Activated naive CD4-positive, alpha-beta T cell (primary cell): ENCODE measurements at regions not wholly inside any gene's neighbourhood (a gene's known extent, or its start where the extent isn't known, plus 50 kb on each side); places are given as distances from the start of the nearest gene placed in this dataset.
"Not testable (repeated sequence)": the region's sequence is repeated elsewhere in the genome, so short reads cannot be mapped to it uniquely, and the experiment has no call there.

Source experiments
- DNase-seq, 4 experiments: peaks; one replicate each; lab custom pipeline; 2025; lab: John Stamatoyannopoulos, UW

DNA sequence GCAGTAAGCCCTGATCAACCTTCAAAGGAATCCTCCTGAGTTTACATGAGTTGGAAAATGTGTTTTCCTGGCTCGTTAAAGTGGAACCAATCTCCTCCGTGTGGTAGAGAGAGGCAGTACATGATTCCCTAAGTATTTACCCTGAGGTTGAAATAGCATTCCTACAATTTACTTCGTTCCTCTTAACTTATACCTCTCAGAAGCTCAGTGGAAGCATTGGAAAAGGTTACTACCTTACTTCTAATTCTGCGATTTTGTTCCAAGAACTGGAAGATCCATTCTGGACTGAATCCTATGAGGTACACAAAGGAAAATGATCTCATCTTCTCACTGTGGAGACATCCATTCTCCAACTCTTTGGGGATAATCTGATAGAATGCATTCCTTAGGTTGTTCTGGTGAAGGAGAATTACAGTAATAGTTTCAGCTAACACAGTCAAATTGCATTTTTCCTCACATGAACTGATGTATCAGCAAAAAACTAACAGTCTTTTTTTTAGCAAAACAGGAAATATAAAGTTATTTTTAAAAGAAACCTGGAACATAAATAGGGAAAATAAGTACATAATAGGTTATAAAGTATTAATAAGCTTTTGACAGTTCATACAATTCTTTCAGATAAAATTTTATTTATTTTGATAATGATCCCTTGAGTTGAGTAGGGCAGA, 475.6 kb downstream of the PDZRN4 start:
- no peak for DNase-seq

DNA sequence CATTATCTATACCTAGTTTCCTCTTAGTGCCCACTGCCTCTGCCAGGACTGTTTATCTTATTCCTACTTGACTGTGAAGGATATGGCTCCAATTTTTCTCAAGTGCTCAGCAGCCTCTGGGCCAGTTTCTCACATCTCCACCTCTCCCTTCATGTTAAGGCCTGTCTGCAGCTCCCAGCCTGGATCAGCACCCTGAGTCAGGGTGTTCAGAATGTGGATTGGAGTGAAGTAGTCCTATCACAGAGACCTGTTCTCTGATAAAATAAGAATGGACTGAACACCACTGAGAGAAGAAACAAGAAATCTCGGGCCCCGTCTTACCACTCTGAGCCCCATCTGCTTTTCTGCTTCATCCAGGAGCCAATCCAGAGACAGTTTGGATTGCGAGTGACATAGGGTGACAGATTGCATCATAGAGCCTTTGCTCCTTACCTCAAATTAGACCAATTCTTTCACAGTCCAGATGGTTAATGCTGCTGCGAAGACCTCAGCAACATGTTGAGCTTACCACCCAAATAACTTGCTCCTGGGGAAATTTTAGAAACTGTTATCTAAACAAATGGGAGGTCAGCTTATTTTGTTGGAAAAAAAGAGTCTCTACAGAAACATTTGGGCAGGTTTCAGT, 473.1 kb downstream of the PDZRN4 start:
- DNase-seq, result no peak

DNA sequence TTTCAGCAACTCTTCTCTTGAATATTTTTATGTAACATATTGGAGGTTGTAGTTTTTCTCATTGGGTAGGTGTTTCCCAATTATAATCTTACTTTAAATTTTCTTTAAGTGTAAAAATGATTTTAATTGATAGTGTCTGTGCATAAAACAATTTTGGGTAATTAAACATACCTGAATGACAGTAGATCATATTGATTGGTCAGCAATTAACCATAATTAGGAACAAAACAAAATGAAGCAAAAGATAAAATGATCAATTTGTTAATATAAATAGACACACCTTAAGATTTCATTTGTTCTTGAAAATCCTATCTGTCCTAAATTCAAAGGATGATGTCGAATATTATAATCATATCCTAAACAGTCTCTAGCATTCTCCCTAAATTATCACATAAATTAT, 468.3 kb downstream of the PDZRN4 start:
- no peak for DNase-seq

DNA sequence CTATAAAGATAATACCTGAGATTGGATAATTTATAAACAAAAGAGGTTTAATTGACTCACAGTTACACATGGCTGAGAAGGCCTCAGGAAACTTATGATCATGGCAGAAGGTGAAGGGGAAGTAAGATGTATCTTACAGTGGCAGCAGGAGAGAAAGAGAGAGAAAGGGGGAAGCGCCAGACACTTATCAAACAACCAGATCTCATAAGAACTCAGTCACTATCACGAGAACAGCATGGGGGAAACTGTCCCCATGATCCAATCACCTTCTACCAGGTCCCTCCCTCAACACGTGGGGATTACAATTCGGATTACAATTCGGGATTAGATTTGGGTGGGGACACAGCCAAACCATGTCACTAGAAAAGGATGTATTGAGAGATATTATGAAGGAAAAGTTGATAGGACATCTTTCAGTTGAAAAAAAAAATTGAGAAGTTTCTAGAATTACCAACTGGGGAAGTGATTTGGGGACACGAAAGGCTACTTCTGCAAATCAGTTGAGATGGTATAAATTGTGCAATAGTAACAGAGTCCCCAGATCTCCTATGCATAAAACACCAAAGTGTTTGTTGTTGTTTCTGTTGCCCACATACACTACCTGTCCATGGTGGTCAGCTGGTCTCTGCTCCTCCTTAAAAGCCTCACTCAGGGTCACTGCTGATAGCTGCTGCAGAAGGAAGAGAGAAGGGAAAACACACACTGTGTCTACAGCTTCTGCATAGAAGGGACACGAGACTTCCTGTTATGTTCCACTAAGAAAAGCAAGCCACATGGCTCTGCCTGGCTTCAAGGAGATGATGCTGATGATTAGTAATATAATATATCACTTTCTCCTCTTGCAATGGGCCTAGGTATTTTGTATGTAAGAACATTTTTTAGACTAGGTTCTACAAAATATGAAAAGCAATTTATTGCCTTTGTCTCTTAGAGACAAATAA, 465.5 kb downstream of the PDZRN4 start:
- DNase-seq, result no peak

DNA sequence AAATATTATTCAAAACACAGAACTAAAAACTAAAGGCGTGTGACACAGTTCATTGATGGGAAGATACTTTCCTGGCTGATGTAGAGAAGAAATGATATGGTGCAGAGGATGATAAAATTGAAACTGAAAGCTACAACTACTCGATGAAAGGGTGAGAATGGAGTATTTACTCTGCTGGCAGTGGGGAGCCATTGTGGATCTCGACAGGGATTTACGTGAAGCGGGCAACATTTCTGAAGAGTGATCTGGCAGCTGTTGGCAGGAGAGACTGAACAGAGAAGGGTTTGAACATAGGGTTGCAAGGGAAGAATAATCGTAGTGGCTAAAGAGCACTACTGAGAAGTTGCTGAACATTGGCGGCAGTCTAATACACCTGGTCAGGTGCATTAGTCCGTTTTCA, 464.9 kb downstream of the PDZRN4 start:
- DNase-seq, result no peak

DNA sequence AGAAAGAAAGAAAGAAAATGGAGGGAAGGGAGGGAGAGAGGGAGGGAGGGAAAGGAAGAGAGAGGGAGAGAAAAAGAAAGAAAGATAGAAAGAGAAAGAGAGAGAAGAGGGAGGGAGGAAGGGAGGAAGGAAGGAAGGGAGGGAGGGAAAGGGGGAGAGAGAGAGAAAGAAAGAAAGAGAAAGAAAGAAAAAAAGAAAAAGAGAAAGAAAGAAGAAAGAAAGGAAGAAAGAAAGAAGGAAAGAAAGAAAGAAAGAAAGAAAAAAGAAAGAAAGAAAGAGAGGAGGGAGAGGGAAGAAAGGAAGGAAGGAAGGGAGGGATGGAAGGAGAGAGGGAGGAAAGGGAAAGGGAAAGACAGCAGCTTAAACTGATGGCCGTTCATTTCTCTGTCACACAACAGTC, 457.5 kb downstream of the PDZRN4 start:
- no peak for DNase-seq

DNA sequence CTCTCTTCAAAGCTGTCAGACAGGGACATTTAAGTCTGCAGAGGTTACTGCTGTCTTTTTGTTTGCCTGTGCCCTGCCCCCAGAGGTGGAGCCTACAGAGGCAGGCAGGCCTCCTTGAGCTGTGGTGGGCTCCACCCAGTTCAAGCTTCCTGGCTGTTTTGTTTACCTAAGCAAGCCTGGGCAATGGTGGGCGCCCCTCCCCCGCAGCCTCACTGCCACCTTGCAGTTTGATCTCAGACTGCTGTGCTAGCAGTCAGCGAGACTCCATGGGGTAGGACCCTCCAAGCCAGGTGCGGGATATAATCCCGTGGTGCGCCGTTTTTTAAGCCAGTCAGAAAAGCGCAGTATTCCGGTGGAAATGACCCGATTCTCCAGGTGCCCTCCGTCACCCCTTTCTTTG, 454.7 kb downstream of the PDZRN4 start:
- DNase-seq, result not testable (repeated sequence)

DNA sequence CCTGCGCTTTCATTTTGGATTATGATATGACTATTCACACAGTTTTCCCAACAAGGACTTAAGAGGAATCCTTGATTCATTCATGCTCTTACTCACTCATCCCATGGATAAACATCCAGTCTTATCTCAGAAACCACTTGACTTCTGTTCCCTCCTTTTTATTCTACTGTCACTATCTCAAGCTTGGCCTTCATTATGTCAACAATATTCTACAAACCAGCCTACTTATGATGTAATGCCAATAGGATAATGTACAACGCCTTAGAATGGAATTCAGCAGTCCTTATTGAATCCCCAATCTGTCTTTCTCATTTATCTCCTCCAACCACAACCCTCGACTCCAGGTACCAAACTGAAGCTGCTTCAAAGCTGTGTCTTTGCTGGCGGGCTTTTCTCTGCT, 448.5 kb downstream of the PDZRN4 start:
- DNase-seq, result no peak

DNA sequence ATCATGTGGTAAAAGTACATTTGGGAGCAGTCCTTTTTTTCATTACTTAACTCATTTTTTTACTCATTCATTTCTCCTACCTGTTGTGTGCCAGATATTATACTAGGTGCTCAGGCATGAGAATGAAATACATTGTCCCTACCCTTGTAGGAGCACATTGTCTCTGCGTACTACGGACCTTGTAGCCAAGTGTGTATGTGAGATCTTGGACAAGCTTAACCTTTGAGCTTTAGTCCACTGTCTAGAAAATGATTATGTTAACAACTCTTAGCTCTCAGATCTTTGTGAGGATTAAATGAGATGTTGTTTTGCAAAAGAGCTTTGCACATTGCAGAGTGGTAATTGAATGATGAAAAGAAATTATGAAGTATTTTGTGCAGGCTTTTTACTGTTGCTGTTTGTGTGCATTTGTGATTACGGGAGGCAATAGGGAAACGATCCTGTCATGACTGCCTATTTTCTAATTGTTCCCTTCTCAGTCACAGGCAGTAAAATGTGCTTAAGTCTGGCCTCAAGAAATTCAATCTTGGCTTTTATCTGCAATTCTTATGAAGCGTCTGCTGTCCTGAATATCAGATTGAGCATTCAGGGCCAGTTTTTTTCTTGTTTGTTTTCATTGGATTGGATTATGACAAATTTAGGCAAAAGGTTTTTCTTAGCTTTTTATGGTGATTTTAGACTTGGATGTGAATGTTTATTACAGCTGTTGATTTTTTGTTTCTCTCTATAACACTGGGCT, 447.7 kb downstream of the PDZRN4 start:
- no peak for DNase-seq

DNA sequence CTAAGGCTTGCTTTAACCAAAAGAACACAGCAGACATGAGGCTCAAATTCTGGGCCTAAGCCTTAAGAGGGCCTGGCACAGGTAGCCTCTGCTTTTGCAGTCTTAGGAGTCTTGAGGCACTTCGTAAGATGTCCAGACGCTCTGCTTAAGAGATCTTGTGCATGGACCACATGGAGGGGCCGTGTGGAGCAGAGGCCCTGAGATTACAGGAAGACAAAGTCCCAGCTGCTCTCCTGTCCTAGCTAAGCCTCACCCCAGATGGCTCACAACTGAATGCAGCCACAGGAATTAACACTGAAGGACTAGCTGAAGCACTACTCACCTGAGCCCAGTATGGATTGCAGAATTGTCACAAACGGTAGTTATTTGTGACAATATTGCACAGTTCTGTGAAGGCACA, 446.0 kb downstream of the PDZRN4 start:
- DNase-seq, result no peak

DNA sequence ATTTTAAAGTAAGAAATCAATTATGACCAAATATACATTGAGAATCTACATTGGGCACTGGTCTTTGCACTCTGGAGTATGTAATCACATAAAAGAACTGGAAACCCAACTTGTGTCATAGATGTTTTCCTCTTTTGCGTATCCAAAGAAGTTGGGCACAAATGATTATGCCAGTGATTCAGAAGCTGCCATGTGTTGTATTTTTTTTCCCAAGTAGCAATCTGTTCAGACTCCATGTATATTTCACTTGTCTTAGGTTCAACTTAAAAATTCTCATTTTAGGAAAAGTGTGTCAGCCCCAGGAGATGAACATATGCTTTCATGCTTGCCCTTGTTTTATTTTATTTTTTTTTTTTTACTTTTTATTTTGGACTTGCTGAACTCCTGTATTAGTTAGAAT, 441.5 kb downstream of the PDZRN4 start:
- no peak for DNase-seq

DNA sequence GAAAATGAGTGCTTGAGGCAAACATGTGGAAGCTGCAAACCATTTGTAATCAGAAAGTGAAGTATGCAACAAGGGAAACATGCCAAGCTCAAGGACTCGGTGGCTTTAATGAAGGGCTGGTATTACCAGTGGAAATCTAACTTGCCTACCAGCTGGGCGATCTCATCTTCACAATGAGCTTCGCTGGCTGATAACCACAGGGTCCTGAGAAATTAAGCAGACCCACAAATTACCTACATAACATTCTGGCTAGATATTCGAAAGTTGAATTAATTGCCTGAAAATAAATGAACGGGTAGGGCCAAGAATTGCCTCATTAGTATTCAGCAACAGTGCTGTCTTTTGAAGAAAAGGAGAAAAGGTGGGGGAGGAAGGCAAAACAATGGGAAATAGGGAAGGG, 439.4 kb downstream of the PDZRN4 start:
- DNase-seq, result no peak

DNA sequence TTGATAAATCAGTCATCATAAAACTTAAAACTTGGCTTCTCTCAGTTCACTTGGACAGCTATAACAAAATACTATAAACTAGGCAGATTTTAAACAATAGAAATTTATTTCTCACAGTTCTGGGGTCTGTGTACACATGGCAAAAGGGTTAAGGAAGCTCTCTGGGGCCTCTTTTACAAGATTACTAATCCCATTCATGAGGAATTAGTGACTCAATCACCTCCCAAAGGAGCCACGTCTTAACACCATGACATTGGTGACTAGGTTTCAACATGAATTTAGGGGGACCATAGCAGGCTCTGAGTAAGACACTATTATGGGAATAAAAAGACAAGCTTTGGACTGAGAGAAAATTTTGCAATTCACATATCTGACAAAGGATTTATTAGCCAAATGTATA, 436.5 kb downstream of the PDZRN4 start:
- DNase-seq, result no peak
